Endothelial cell of umbilical vein (primary cell): ENCODE measurements at regions not wholly inside any gene's neighbourhood (a gene's known extent, or its start where the extent isn't known, plus 50 kb on each side); places are given as distances from the start of the nearest gene placed in this dataset.

Source experiments
- BruUV-seq: library from RNA; stranded (reverse); fragments of 400-500 nt; replicated peaks from 2 replicates; lab custom pipeline; 2021; lab: Mats Ljungman, UMichigan
- CTCF ChIA-PET: fragments of 300-600, 350-600 bp; sonication (Branson Sonifier 250); formaldehyde crosslinking; loops from one replicate; lab custom pipeline; 2021; ENCODE audit warnings: antibody characterized with exemption, inconsistent platforms; lab: Charles Lee
- POLR2A ChIA-PET: fragments of 300-600, 350-600 bp; sonication (Branson Sonifier 250); formaldehyde crosslinking; loops from one replicate; lab custom pipeline; 2021; ENCODE audit warnings: antibody characterized with exemption, inconsistent platforms; lab: Charles Lee
- DNase-seq: peaks from one replicate; pipeline ENCODE4 v3.0.0-alpha.2; 2011; ENCODE audit warnings: low read depth, low spot score
- FAIRE-seq: peaks from 2 replicates; lab custom pipeline; 2011; peaks lifted over from hg19 to GRCh38; lab: Jason Lieb, UNC
- H2AFZ ChIP-seq: 2 replicates; pipeline ENCODE4 v1.6.0; 2012; ENCODE audit warnings: low read depth, low read length, control low read depth, inconsistent platforms
- H3K27ac ChIP-seq: 2 replicates; pipeline ENCODE4 v1.5.1; 2011; ENCODE audit warnings: low read depth, mild to moderate bottlenecking, control low read depth, low read length, moderate library complexity; ENCODE audit not compliant: insufficient read depth
- H3K27me3 ChIP-seq, 2 experiments: 2 replicates each; pipeline versions ENCODE4 v1.6.0 to v1.6.1; 2011; ENCODE audit warnings: low read length in 2 of 2, mixed read lengths in 1 of 2; ENCODE audit not compliant: control insufficient read depth in 2 of 2, insufficient read depth in 2 of 2
- H3K36me3 ChIP-seq, 2 experiments: 2 replicates in 1 of 2; 3 replicates in 1 of 2; pipeline ENCODE4 v1.5.1; 2011; ENCODE audit warnings: low read length in 2 of 2, mild to moderate bottlenecking in 1 of 2, moderate library complexity in 1 of 2; ENCODE audit not compliant: control insufficient read depth in 2 of 2, insufficient read depth in 2 of 2; ENCODE audit errors: extremely low read depth in 1 of 2
- H3K4me1 ChIP-seq: 3 replicates; pipeline ENCODE4 v1.5.1; 2011; ENCODE audit warnings: mild to moderate bottlenecking, low read length; ENCODE audit not compliant: control insufficient read depth, insufficient read depth; ENCODE audit errors: extremely low read depth
- H3K4me2 ChIP-seq: 2 replicates; pipeline ENCODE4 v1.6.1; 2011; ENCODE audit warnings: low read length, control low read depth, mixed read lengths; ENCODE audit not compliant: insufficient read depth
- H3K4me3 ChIP-seq, 3 experiments: fragments of 200-600 bp in 1 of 3; sonication (generic), shearing (Covaris generic) in 1 of 3; replicated peaks in 1 of 3; 2 replicates each; pipeline ENCODE4 v1.5.1; 2011 to 2016; ENCODE audit warnings: control low read depth in 3 of 3, low read length in 3 of 3, mild to moderate bottlenecking in 2 of 3, inconsistent platforms in 1 of 3, low read depth in 1 of 3, moderate library complexity in 1 of 3; ENCODE audit not compliant: insufficient read depth in 1 of 3
- H3K79me2 ChIP-seq: 2 replicates; pipeline ENCODE4 v1.6.0; 2012; ENCODE audit warnings: low read length, inconsistent platforms; ENCODE audit not compliant: control insufficient read depth, insufficient read depth
- H3K9ac ChIP-seq: replicated peaks from 2 replicates; pipeline ENCODE3; 2011; ENCODE audit warnings: low read length, control low read depth; ENCODE audit not compliant: insufficient read depth; ENCODE audit errors: extremely low read depth
- H3K9me1 ChIP-seq: replicated peaks from 3 replicates; pipeline ENCODE4 v1.6.0; 2011; ENCODE audit warnings: mild to moderate bottlenecking, low read length; ENCODE audit not compliant: control insufficient read depth, insufficient read depth; ENCODE audit errors: extremely low read depth
- H3K9me3 ChIP-seq: replicated peaks from 2 replicates; pipeline ENCODE4 v1.5.1; 2012; ENCODE audit warnings: low read length, inconsistent platforms; ENCODE audit not compliant: control insufficient read depth, insufficient read depth
- H4K20me1 ChIP-seq: replicated peaks from 2 replicates; pipeline ENCODE3; 2011; ENCODE audit warnings: mild to moderate bottlenecking, low read length; ENCODE audit not compliant: control insufficient read depth, insufficient read depth; ENCODE audit errors: extremely low read depth
- EZH2 ChIP-seq: IDR thresholded peaks from 2 replicates; pipeline ENCODE4 v1.6.1; 2012; ENCODE audit warnings: borderline replicate concordance, low read depth, mild to moderate bottlenecking, moderate library complexity, low read length, inconsistent platforms; ENCODE audit not compliant: severe bottlenecking
- FOS ChIP-seq: IDR thresholded peaks from 2 replicates; pipeline ENCODE4 v1.6.1; 2011; ENCODE audit warnings: mild to moderate bottlenecking, low read length, moderate library complexity, borderline replicate concordance; ENCODE audit not compliant: insufficient read depth
- MAX ChIP-seq: IDR thresholded peaks from 2 replicates; pipeline ENCODE4 v1.6.1; 2011; ENCODE audit not compliant: insufficient read depth, insufficient read length
- POLR2A ChIP-seq: IDR thresholded peaks from 2 replicates; pipeline ENCODE4 v1.6.1; 2012; ENCODE audit warnings: low read depth, mild to moderate bottlenecking, control low read depth, low read length
- POLR2AphosphoS5 ChIP-seq: IDR thresholded peaks from 2 replicates; pipeline ENCODE4 v1.6.1; 2012; ENCODE audit warnings: low read depth, mild to moderate bottlenecking, control low read depth, low read length, moderate library complexity; ENCODE audit not compliant: insufficient read depth
- dilution Hi-C: fragments of 300-500 bp; cut with MboI; formaldehyde crosslinking; loops from one replicate; pipeline ENCODE4 v1.15.0; 2019; ENCODE audit warnings: low sequenced_read_pairs; ENCODE audit not compliant: extremely low pct_ligation_motif_present
- intact Hi-C: fragments of 100-400 bp; cut with micrococcal nuclease; formaldehyde crosslinking; loops from one replicate; pipeline ENCODE4 v1.10.0; 2022

- no peaks in the 10 kb centered on the region for H3K9me1 ChIP-seq
- H3K9ac ChIP-seq, result no peak overlapping the region
- no peak overlapping the region for H3K27ac ChIP-seq
- H3K27me3 ChIP-seq, result no peaks in the 10 kb centered on the region
- DNase-seq (no peak), FAIRE-seq (no peak)
- no peak overlapping the region for H3K4me2 ChIP-seq
- TF ChIP-seq FOS (no peak), EZH2 (no peak), POLR2A (no peak), POLR2AphosphoS5 (no peak)
- intact Hi-C loops (no loop called here), dilution Hi-C loops (no loop called here)
- no peak overlapping the region for H2AFZ ChIP-seq
- H3K79me2 ChIP-seq, result no peaks in the 10 kb centered on the region
- no TSS peak for BruUV-seq
- H3K9me3 ChIP-seq, result no peaks in the 10 kb centered on the region
- H3K4me1 ChIP-seq, result no peaks in the 10 kb centered on the region
- no peaks in the 10 kb centered on the region for H3K36me3 ChIP-seq
- ChIA-PET CTCF (no interaction called here), POLR2A (no interaction called here)
- H3K4me3 ChIP-seq, result no peak overlapping the region
- H4K20me1 ChIP-seq, result no peaks in the 10 kb centered on the region
Observed at GRCh38 chr13:86000546-86000945, 201.3 kb upstream of the SLITRK6 start.

GRCh38 chr13:85997587-85997986, 198.4 kb upstream of the SLITRK6 start:
- Histone ChIP-seq H3K36me3 (no peaks in the 10 kb centered on the region), H3K27ac (no peak overlapping the region), H3K9me1 (no peaks in the 10 kb centered on the region), H3K27me3 (no peaks in the 10 kb centered on the region), H3K4me1 (no peaks in the 10 kb centered on the region), H3K4me2 (no peak overlapping the region), H3K4me3 (no peak overlapping the region), H2AFZ (no peak overlapping the region), H3K9me3 (no peaks in the 10 kb centered on the region), H3K79me2 (no peaks in the 10 kb centered on the region), H3K9ac (no peak overlapping the region), H4K20me1 (no peaks in the 10 kb centered on the region)
- intact Hi-C loops (no loop called here), dilution Hi-C loops (no loop called here)
- TF ChIP-seq MAX, result no peak
- FAIRE-seq (no peak), DNase-seq (no peak)
- ChIA-PET CTCF (no interaction called here), POLR2A (no interaction called here)
- BruUV-seq, result no TSS peak
